ENCODE measurements at regions not wholly inside any gene's neighbourhood (a gene's known extent, or its start where the extent isn't known, plus 50 kb on each side); places are given as distances from the start of the nearest gene placed in this dataset.

DNA sequence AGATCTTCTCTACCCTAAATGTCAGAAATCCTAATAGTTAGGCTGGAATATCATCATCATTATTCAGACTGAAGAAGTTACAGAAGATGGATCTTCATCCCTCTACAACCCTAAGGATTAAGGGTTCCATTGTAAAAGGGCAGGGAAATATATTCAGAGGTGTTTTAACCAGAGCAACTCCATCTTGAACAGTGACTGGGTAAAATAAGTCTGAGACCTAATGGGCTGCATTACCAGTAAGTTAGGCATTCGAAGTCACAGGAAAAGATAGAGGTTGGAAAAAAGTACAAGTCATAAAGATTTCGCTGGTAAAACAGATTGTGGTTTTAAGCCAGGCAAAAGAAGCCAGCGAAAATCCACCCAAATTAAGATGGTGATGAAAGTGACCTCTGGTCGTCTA, 968.7 kb downstream of the CNTNAP5 start:
- Histone ChIP-seq H2AFZ (ENCODE audit: insufficient read depth, low read depth, low read length, poor library complexity, severe bottlenecking) (no peak overlapping the region), H3K27me3 (replicated peaks in 1 of 4; ENCODE audit: control extremely low read depth in 1 of 4, control insufficient read depth in 3 of 4, insufficient read depth in 4 of 4, low read length in 3 of 4) (no peaks in the 10 kb centered on the region), H4K20me1 (ENCODE audit: control insufficient read depth, insufficient read depth, low read length, poor library complexity, severe bottlenecking) (no peaks in the 10 kb centered on the region), H3K9me3 (ENCODE audit: control extremely low read depth in 1 of 3, control insufficient read depth in 2 of 3, insufficient read depth in 1 of 3, low read length in 2 of 3) (no peaks in the 10 kb centered on the region), H3K79me2 (ENCODE audit: control insufficient read depth, insufficient read depth, low read length) (no peaks in the 10 kb centered on the region), H3K9ac (ENCODE audit: low read length) (no peak overlapping the region), H3K36me3 (replicated peaks in 1 of 2; ENCODE audit: control extremely low read depth in 1 of 2, control insufficient read depth in 1 of 2, extremely low read depth in 1 of 2, insufficient read depth in 2 of 2, low read length in 1 of 2) (no peaks in the 10 kb centered on the region), H3K4me3 (ENCODE audit: control extremely low read depth in 1 of 5, extremely low read depth in 1 of 5, insufficient read depth in 1 of 5, low read depth in 2 of 5, low read length in 4 of 5) (no peak overlapping the region), H3K27ac (ENCODE audit: low read length in 2 of 2) (no peak overlapping the region), H3K4me2 (replicated peaks; ENCODE audit: low read depth, low read length, poor library complexity, severe bottlenecking) (no peak overlapping the region), H3K4me1 (ENCODE audit: control insufficient read depth in 2 of 2, insufficient read depth in 2 of 2, low read length in 2 of 2) (no peaks in the 10 kb centered on the region)
- TF ChIP-seq, protein P1, sequence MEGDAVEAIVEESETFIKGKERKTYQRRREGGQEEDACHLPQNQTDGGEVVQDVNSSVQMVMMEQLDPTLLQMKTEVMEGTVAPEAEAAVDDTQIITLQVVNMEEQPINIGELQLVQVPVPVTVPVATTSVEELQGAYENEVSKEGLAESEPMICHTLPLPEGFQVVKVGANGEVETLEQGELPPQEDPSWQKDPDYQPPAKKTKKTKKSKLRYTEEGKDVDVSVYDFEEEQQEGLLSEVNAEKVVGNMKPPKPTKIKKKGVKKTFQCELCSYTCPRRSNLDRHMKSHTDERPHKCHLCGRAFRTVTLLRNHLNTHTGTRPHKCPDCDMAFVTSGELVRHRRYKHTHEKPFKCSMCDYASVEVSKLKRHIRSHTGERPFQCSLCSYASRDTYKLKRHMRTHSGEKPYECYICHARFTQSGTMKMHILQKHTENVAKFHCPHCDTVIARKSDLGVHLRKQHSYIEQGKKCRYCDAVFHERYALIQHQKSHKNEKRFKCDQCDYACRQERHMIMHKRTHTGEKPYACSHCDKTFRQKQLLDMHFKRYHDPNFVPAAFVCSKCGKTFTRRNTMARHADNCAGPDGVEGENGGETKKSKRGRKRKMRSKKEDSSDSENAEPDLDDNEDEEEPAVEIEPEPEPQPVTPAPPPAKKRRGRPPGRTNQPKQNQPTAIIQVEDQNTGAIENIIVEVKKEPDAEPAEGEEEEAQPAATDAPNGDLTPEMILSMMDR (IDR thresholded peaks at IDR 0.05) = no peak
- TF ChIP-seq EZH2 (IDR thresholded peaks at IDR 0.05; ENCODE audit: borderline replicate concordance, insufficient read depth, low read depth, low read length, poor library complexity, severe bottlenecking) = no peak
- Mint-ChIP-seq H3K4me3 (no peak overlapping the region), H3K9me3 (ENCODE audit: insufficient read depth) (no peaks in the 10 kb centered on the region), H3K4me1 (no peaks in the 10 kb centered on the region), H3K27me3 (no peaks in the 10 kb centered on the region), H3K27ac (no peak overlapping the region)
- CTCF ChIA-PET = no interaction called here
- 80% methylated on average over 1 of the region's 4 CpGs for WGBS (ENCODE audit: insufficient coverage)
- ATAC-seq (ENCODE audit: low read depth) (no peak), DNase-seq (no peak)
- POLR2A ChIA-PET = no interaction called here
- intact Hi-C loops (cut with micrococcal nuclease) = no loop called here

DNA sequence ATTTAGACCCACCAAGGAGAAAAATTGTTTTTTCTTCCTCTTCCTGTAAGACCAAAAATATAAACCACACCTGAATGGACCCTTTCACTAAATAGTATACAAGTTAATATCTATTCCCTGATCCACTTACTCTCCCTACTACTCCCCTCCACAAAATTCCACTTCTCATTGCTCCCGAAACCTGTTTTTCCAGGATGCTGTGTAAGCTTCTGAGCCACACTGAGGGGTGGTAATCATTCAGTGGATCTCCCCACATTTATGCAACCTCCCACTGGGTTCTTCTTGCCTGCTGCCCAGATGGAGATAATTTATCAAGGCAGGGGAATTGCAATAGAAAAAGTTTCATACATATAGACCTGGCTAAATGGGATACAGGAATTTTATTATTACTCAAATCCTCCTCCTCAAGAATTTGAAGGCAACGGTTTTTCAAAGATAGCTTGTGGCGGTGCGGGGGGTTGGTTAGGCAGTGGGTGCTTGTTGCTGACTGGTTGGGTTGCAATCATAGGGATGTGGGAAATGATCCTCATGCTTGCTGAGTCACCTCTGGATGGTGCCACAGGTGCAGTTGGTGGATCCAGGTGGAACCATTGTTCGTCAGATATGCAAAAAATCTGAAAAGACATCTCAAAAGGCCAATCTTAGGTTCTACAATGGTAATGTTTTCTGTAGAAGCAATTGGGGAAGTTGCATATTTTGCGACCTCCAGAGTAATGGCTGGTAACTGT, 970.3 kb downstream of the CNTNAP5 start:
- no peaks in the 10 kb centered on the region for H3K36me3 ChIP-seq (replicated peaks in 1 of 2; ENCODE audit: control extremely low read depth in 1 of 2, control insufficient read depth in 1 of 2, extremely low read depth in 1 of 2, insufficient read depth in 2 of 2, low read length in 1 of 2)
- ChIA-PET CTCF (no interaction called here), POLR2A (no interaction called here)
- DNase-seq = no peak
- H3K4me3 Mint-ChIP-seq = no peak overlapping the region
- no peaks in the 10 kb centered on the region for H3K9me3 Mint-ChIP-seq (ENCODE audit: insufficient read depth)
- no peak overlapping the region for H3K27ac ChIP-seq (ENCODE audit: low read length in 2 of 2)
- H3K27me3 ChIP-seq (replicated peaks in 1 of 4; ENCODE audit: control extremely low read depth in 1 of 4, control insufficient read depth in 3 of 4, insufficient read depth in 4 of 4, low read length in 3 of 4) = no peaks in the 10 kb centered on the region
- H3K4me3 ChIP-seq (ENCODE audit: control extremely low read depth in 1 of 5, extremely low read depth in 1 of 5, insufficient read depth in 1 of 5, low read depth in 2 of 5, low read length in 4 of 5) = no peak overlapping the region
- no peak overlapping the region for H3K4me2 ChIP-seq (replicated peaks; ENCODE audit: low read depth, low read length, poor library complexity, severe bottlenecking)
- H3K4me1 ChIP-seq (ENCODE audit: control insufficient read depth in 2 of 2, insufficient read depth in 2 of 2, low read length in 2 of 2) = no peaks in the 10 kb centered on the region
- H3K9me3 ChIP-seq (ENCODE audit: control extremely low read depth in 1 of 3, control insufficient read depth in 2 of 3, insufficient read depth in 1 of 3, low read length in 2 of 3) = no peaks in the 10 kb centered on the region
- WGBS (ENCODE audit: insufficient coverage) = 75% methylated on average over 1 of the region's 6 CpGs
- no peak overlapping the region for H3K27ac Mint-ChIP-seq
- H3K4me1 Mint-ChIP-seq = no peaks in the 10 kb centered on the region
- TF ChIP-seq, protein P1 (IDR thresholded peaks at IDR 0.05) = no peak
- TF ChIP-seq EZH2 (IDR thresholded peaks at IDR 0.05; ENCODE audit: borderline replicate concordance, insufficient read depth, low read depth, low read length, poor library complexity, severe bottlenecking) = no peak
- ATAC-seq (ENCODE audit: low read depth) = no peak
- no peak overlapping the region for H2AFZ ChIP-seq (ENCODE audit: insufficient read depth, low read depth, low read length, poor library complexity, severe bottlenecking)
- no peaks in the 10 kb centered on the region for H4K20me1 ChIP-seq (ENCODE audit: control insufficient read depth, insufficient read depth, low read length, poor library complexity, severe bottlenecking)
- H3K9ac ChIP-seq (ENCODE audit: low read length) = no peak overlapping the region
- no peaks in the 10 kb centered on the region for H3K27me3 Mint-ChIP-seq
- H3K79me2 ChIP-seq (ENCODE audit: control insufficient read depth, insufficient read depth, low read length) = no peaks in the 10 kb centered on the region
- intact Hi-C loops (cut with micrococcal nuclease) = no loop called here
